Keratinocyte (primary cell): ENCODE measurements at regions not wholly inside any gene's neighbourhood (a gene's known extent, or its start where the extent isn't known, plus 50 kb on each side); places are given as distances from the start of the nearest gene placed in this dataset.

Experiments used
- DNase-seq: peaks from one replicate; pipeline ENCODE4 v3.0.0-alpha.2; 2011; ENCODE audit warnings: low read depth, missing footprints, low spot score
- FAIRE-seq: peaks from 2 replicates; lab custom pipeline; 2011; peaks lifted over from hg19 to GRCh38; lab: Jason Lieb, UNC
- H2AFZ ChIP-seq: 2 replicates; pipeline ENCODE4 v1.6.0; 2012; ENCODE audit warnings: low read length, control low read depth, inconsistent platforms; ENCODE audit not compliant: control insufficient read depth
- H3K27ac ChIP-seq: 2 replicates; pipeline ENCODE4 v1.5.1; 2011; ENCODE audit warnings: low read length; ENCODE audit not compliant: control insufficient read depth, insufficient read depth
- H3K27me3 ChIP-seq: 3 replicates; pipeline ENCODE4 v1.6.0; 2011; ENCODE audit warnings: low read length; ENCODE audit not compliant: control insufficient read depth, insufficient read depth; ENCODE audit errors: extremely low read depth
- H3K36me3 ChIP-seq, 2 experiments: 2 replicates in 1 of 2; 3 replicates in 1 of 2; pipeline ENCODE4 v1.5.1; 2011; ENCODE audit warnings: low read length in 2 of 2, mild to moderate bottlenecking in 1 of 2; ENCODE audit not compliant: control insufficient read depth in 2 of 2, insufficient read depth in 2 of 2; ENCODE audit errors: extremely low read depth in 1 of 2
- H3K4me1 ChIP-seq: 3 replicates; pipeline ENCODE4 v1.5.1; 2011; ENCODE audit warnings: low read length; ENCODE audit not compliant: control insufficient read depth, insufficient read depth; ENCODE audit errors: extremely low read depth
- H3K4me2 ChIP-seq: 3 replicates; pipeline ENCODE4 v1.6.0; 2011; ENCODE audit warnings: low read depth, low read length; ENCODE audit not compliant: control insufficient read depth, insufficient read depth; ENCODE audit errors: extremely low read depth
- H3K4me3 ChIP-seq, 3 experiments: fragments of 200-600 bp in 1 of 3; sonication (generic) in 1 of 3; 2 replicates in 2 of 3; 3 replicates in 1 of 3; pipeline ENCODE4 v1.5.1; 2011 to 2016; ENCODE audit warnings: low read length in 3 of 3, mild to moderate bottlenecking in 3 of 3, control low read depth in 2 of 3, inconsistent platforms in 1 of 3, low read depth in 1 of 3, mixed read lengths in 1 of 3, mixed run types in 1 of 3, moderate library complexity in 1 of 3; ENCODE audit not compliant: control insufficient read depth in 2 of 3, insufficient read depth in 2 of 3; ENCODE audit errors: extremely low read depth in 1 of 3
- H3K79me2 ChIP-seq: 2 replicates; pipeline ENCODE4 v1.6.0; 2012; ENCODE audit warnings: low read length; ENCODE audit not compliant: control insufficient read depth, insufficient read depth
- H3K9ac ChIP-seq: 3 replicates; pipeline ENCODE4 v1.6.0; 2011; ENCODE audit warnings: low read length; ENCODE audit not compliant: control insufficient read depth, insufficient read depth; ENCODE audit errors: extremely low read depth
- H3K9me1 ChIP-seq: 3 replicates; pipeline ENCODE4 v1.6.0; 2011; ENCODE audit warnings: low read length; ENCODE audit not compliant: control insufficient read depth, insufficient read depth; ENCODE audit errors: extremely low read depth
- H3K9me3 ChIP-seq: 2 replicates; pipeline ENCODE4 v1.5.1; 2012; ENCODE audit warnings: low read depth, low read length; ENCODE audit not compliant: control insufficient read depth
- H4K20me1 ChIP-seq: 3 replicates; pipeline ENCODE4 v1.6.0; 2011; ENCODE audit warnings: low read length; ENCODE audit not compliant: control insufficient read depth, insufficient read depth; ENCODE audit errors: extremely low read depth
- CTCF ChIP-seq, 3 experiments: IDR thresholded peaks in 1 of 3; conservative IDR thresholded peaks in 1 of 3; optimal IDR thresholded peaks in 1 of 3; 2 replicates in 2 of 3; 3 replicates in 1 of 3; pipeline versions ENCODE3 to v1.5.1; 2011; ENCODE audit warnings: low read length in 3 of 3, mild to moderate bottlenecking in 3 of 3, moderate library complexity in 2 of 3, control low read depth in 1 of 3, inconsistent platforms in 1 of 3; ENCODE audit not compliant: insufficient read depth in 2 of 3; ENCODE audit errors: extremely low read depth in 1 of 3
- EZH2 ChIP-seq: IDR thresholded peaks from one replicate; pipeline ENCODE4 v1.6.1; 2012; ENCODE audit warnings: inconsistent platforms, mild to moderate bottlenecking, low read length, moderate library complexity
- dilution Hi-C: fragments of 300-500 bp; cut with MboI; formaldehyde crosslinking; loops from one replicate; pipeline ENCODE4 v1.7.0; 2020; ENCODE audit warnings: low sequenced_read_pairs; ENCODE audit not compliant: extremely low pct_ligation_motif_present

- DNase-seq = no peak
- H3K79me2 ChIP-seq = no peaks in the 10 kb centered on the region
- peaks cover 25% of the 10 kb centered on the region for H3K4me1 ChIP-seq
- H3K4me3 ChIP-seq = no peak overlapping the region
- no peaks in the 10 kb centered on the region for H3K9me1 ChIP-seq
- no peak overlapping the region for H2AFZ ChIP-seq
- no peaks in the 10 kb centered on the region for H4K20me1 ChIP-seq
- TF ChIP-seq EZH2 = no peak
- no peak overlapping the region for H3K4me2 ChIP-seq
- H3K36me3 ChIP-seq = no peaks in the 10 kb centered on the region
- H3K27ac ChIP-seq = no peak overlapping the region
- H3K9ac ChIP-seq = no peak overlapping the region
- no peaks in the 10 kb centered on the region for H3K9me3 ChIP-seq
- dilution Hi-C loops = no loop called here
- no peak for FAIRE-seq
- H3K27me3 ChIP-seq = no peaks in the 10 kb centered on the region
Measured at GRCh38 chr18:60049172-60049571, 149.4 kb downstream of the PMAIP1 start.

GRCh38 chr18:60047556-60047955, 147.8 kb downstream of the PMAIP1 start:
- Histone ChIP-seq H3K4me2 (no peak overlapping the region), H4K20me1 (no peaks in the 10 kb centered on the region), H3K9ac (no peak overlapping the region), H3K9me1 (no peaks in the 10 kb centered on the region), H3K9me3 (no peaks in the 10 kb centered on the region), H3K36me3 (no peaks in the 10 kb centered on the region), H3K4me3 (no peak overlapping the region), H3K4me1 (peaks cover 13% of the 10 kb centered on the region), H3K27me3 (no peaks in the 10 kb centered on the region), H3K27ac (peak overlapping the region; percentile 36), H2AFZ (peak overlapping the region; percentile 26), H3K79me2 (no peaks in the 10 kb centered on the region)
- no peak for FAIRE-seq
- TF ChIP-seq EZH2 = no peak
- TF ChIP-seq CTCF (optimal IDR thresholded peaks at IDR 0.05 in 1 of 3, IDR thresholded peaks at IDR 0.05 in 1 of 3, conservative IDR thresholded peaks at IDR 0.05 in 1 of 3; ENCODE audit: extremely low read depth in 1 of 3, insufficient read depth in 2 of 3, low read length in 3 of 3) = no peak
- dilution Hi-C loops = no loop called here
- no peak for DNase-seq

GRCh38 chr18:60044290-60045006, 144.7 kb downstream of the PMAIP1 start:
- Histone ChIP-seq H3K4me1 (peaks cover 13% of the 10 kb centered on the region), H3K9ac (peak overlapping the region; percentile 22), H3K4me3 (no peak overlapping the region), H3K9me1 (no peaks in the 10 kb centered on the region), H4K20me1 (no peaks in the 10 kb centered on the region), H3K79me2 (no peaks in the 10 kb centered on the region), H3K4me2 (peak overlapping the region; percentile 37), H3K27me3 (no peaks in the 10 kb centered on the region), H3K36me3 (no peaks in the 10 kb centered on the region), H3K9me3 (no peaks in the 10 kb centered on the region), H2AFZ (peak overlapping the region; percentile 40), H3K27ac (peak overlapping the region; percentile 79)
- FAIRE-seq = peak; percentile 78
- no peak for TF ChIP-seq CTCF (optimal IDR thresholded peaks at IDR 0.05 in 1 of 3, IDR thresholded peaks at IDR 0.05 in 1 of 3, conservative IDR thresholded peaks at IDR 0.05 in 1 of 3; ENCODE audit: extremely low read depth in 1 of 3, insufficient read depth in 2 of 3, low read length in 3 of 3)
- no peak for TF ChIP-seq EZH2
- dilution Hi-C loops = no loop called here
- no peak for DNase-seq
